ENCODE measurements at regions not wholly inside any gene's neighbourhood (a gene's known extent, or its start where the extent isn't known, plus 50 kb on each side); places are given as distances from the start of the nearest gene placed in this dataset.

GRCh38 chr5:114006582-114006981 is 355.3 kb upstream of the KCNN2 start:
- no peaks in the 10 kb centered on the region for H3K4me1 ChIP-seq
- no peak overlapping the region for H3K27ac ChIP-seq
- intact Hi-C loops (cut with DNase I; ENCODE audit: low total_unique reads), result no loop called here
- DNase-seq (ENCODE audit: low spot score in 2 of 2), result no peak
- H3K4me3 ChIP-seq, result no peak overlapping the region
- H3K36me3 ChIP-seq, result no peaks in the 10 kb centered on the region
- H3K27me3 ChIP-seq, result no peaks in the 10 kb centered on the region
- no peak for TF ChIP-seq POLR2A (IDR thresholded peaks at IDR 0.05)
- no peak for TF ChIP-seq CTCF (IDR thresholded peaks at IDR 0.05)
- no peak for TF ChIP-seq POLR2AphosphoS5 (IDR thresholded peaks at IDR 0.05)
- H3K9me3 ChIP-seq, result no peaks in the 10 kb centered on the region

- H3K4me1 ChIP-seq, result no peaks in the 10 kb centered on the region
- H3K4me3 ChIP-seq, result no peak overlapping the region
- no peak overlapping the region for H3K27ac ChIP-seq
- no peak for DNase-seq (ENCODE audit: low spot score in 2 of 2)
- no peak for TF ChIP-seq POLR2AphosphoS5 (IDR thresholded peaks at IDR 0.05)
- no peak for TF ChIP-seq CTCF (IDR thresholded peaks at IDR 0.05)
- TF ChIP-seq POLR2A (IDR thresholded peaks at IDR 0.05), result no peak
- H3K9me3 ChIP-seq, result no peaks in the 10 kb centered on the region
- intact Hi-C loops (cut with DNase I; ENCODE audit: low total_unique reads), result no loop called here
- no peaks in the 10 kb centered on the region for H3K36me3 ChIP-seq
- no peaks in the 10 kb centered on the region for H3K27me3 ChIP-seq
Measured at GRCh38 chr5:114007678-114008077, 354.2 kb upstream of the KCNN2 start.

GRCh38 chr5:114010362-114010761 is 351.5 kb upstream of the KCNN2 start:
- TF ChIP-seq POLR2AphosphoS5 (IDR thresholded peaks at IDR 0.05), result no peak
- TF ChIP-seq CTCF (IDR thresholded peaks at IDR 0.05), result no peak
- TF ChIP-seq POLR2A (IDR thresholded peaks at IDR 0.05), result no peak
- Histone ChIP-seq H3K4me3 (no peak overlapping the region), H3K27ac (no peak overlapping the region), H3K9me3 (no peaks in the 10 kb centered on the region), H3K27me3 (no peaks in the 10 kb centered on the region), H3K4me1 (no peaks in the 10 kb centered on the region), H3K36me3 (no peaks in the 10 kb centered on the region)
- no peak for DNase-seq (ENCODE audit: low spot score in 2 of 2)
- intact Hi-C loops (cut with DNase I; ENCODE audit: low total_unique reads), result no loop called here

GRCh38 chr5:114018186-114018585 is 343.7 kb upstream of the KCNN2 start:
- no peaks in the 10 kb centered on the region for H3K4me1 ChIP-seq
- H3K9me3 ChIP-seq, result no peaks in the 10 kb centered on the region
- no peaks in the 10 kb centered on the region for H3K27me3 ChIP-seq
- no peak overlapping the region for H3K4me3 ChIP-seq
- H3K36me3 ChIP-seq, result no peaks in the 10 kb centered on the region
- H3K27ac ChIP-seq, result no peak overlapping the region
- DNase-seq (ENCODE audit: low spot score in 2 of 2), result no peak
- TF ChIP-seq CTCF (IDR thresholded peaks at IDR 0.05), result no peak
- no peak for TF ChIP-seq POLR2AphosphoS5 (IDR thresholded peaks at IDR 0.05)
- no peak for TF ChIP-seq POLR2A (IDR thresholded peaks at IDR 0.05)
- intact Hi-C loops (cut with DNase I; ENCODE audit: low total_unique reads), result no loop called here

- Histone ChIP-seq H3K27me3 (peaks cover 0 to 3% of the 10 kb centered on the region in 2 donors), H3K9me3 (peaks cover 0 to 5% of the 10 kb centered on the region in 2 donors), H3K4me1 (no peaks in the 10 kb centered on the region), H3K36me3 (no peaks in the 10 kb centered on the region), H3K4me3 (no peak overlapping the region), H3K27ac (no peak overlapping the region)
- no peak for DNase-seq (ENCODE audit: low spot score in 2 of 2)
- intact Hi-C loops (cut with DNase I; ENCODE audit: low total_unique reads), result no loop called here
- no peak for TF ChIP-seq CTCF (IDR thresholded peaks at IDR 0.05)
- no peak for TF ChIP-seq POLR2AphosphoS5 (IDR thresholded peaks at IDR 0.05)
- TF ChIP-seq POLR2A (IDR thresholded peaks at IDR 0.05), result no peak
Measured at GRCh38 chr5:114038756-114039155, 323.1 kb upstream of the KCNN2 start.

Measured in breast epithelium (tissue), 4 donors.